HepG2 (cell line): ENCODE measurements at regions not wholly inside any gene's neighbourhood (a gene's known extent, or its start where the extent isn't known, plus 50 kb on each side); places are given as distances from the start of the nearest gene placed in this dataset.

ENCODE experiments used
- ASH2L ChIP-seq: fragments of 300-600, 200-600 bp; sonication (generic); IDR thresholded peaks from 2 replicates; pipeline ENCODE4 v1.7.0; 2017; ENCODE audit warnings: low read depth, mild to moderate bottlenecking, moderate library complexity, mixed read lengths, low read length; ENCODE audit not compliant: insufficient read length
- DPF2 ChIP-seq: sonication (generic); formaldehyde crosslinking; IDR thresholded peaks from 2 replicates; pipeline ENCODE4 v1.4.0; 2020; ENCODE audit warnings: mild to moderate bottlenecking, low read depth, missing genetic modification reagents, borderline replicate concordance
- EP300 ChIP-seq, 3 experiments: sonication (generic) in 1 of 3; formaldehyde crosslinking in 1 of 3; IDR thresholded peaks; 2 replicates each; pipeline versions ENCODE4 v1.5.1 to v1.6.1; 2011 to 2020; ENCODE audit warnings: low read depth in 2 of 3, low read length in 2 of 3, borderline replicate concordance in 1 of 3, improper control_type of control experiment in 1 of 3, mild to moderate bottlenecking in 1 of 3, missing genetic modification reagents in 1 of 3, moderate library complexity in 1 of 3
- LBX2 ChIP-seq: sonication (generic); formaldehyde crosslinking; IDR thresholded peaks from 2 replicates; pipeline ENCODE4 v1.5.0; 2020; ENCODE audit warnings: missing genetic modification reagents, mild to moderate bottlenecking, borderline replicate concordance
- MLXIP ChIP-seq: sonication (generic); formaldehyde crosslinking; IDR thresholded peaks from 2 replicates; pipeline ENCODE4 v1.9.0; 2021; ENCODE audit warnings: missing genetic modification reagents, borderline replicate concordance
- MZF1 ChIP-seq: sonication (generic); formaldehyde crosslinking; IDR thresholded peaks from 2 replicates; pipeline ENCODE4 v1.8.1; 2023; ENCODE audit warnings: mild to moderate bottlenecking, missing genetic modification reagents, borderline replicate concordance
- NFATC3 ChIP-seq: sonication (generic); formaldehyde crosslinking; IDR thresholded peaks from 2 replicates; pipeline ENCODE4 v1.5.1; 2020; ENCODE audit warnings: mild to moderate bottlenecking, missing genetic modification reagents
- POLR2AphosphoS2 ChIP-seq: IDR thresholded peaks from 2 replicates; pipeline ENCODE4 v1.6.1; 2011; ENCODE audit warnings: low read depth, low read length, improper control_type of control experiment
- REXO4 ChIP-seq: sonication (generic); formaldehyde crosslinking; IDR thresholded peaks from 2 replicates; pipeline ENCODE4 v1.8.0; 2022; ENCODE audit warnings: missing genetic modification reagents, mild to moderate bottlenecking, borderline replicate concordance
- RXRA ChIP-seq: sonication (generic); formaldehyde crosslinking; IDR thresholded peaks from 2 replicates; pipeline ENCODE4 v1.5.1; 2020; ENCODE audit warnings: missing genetic modification reagents
- SAP130 ChIP-seq: IDR thresholded peaks from 2 replicates; pipeline ENCODE4 v1.6.1; 2016; ENCODE audit warnings: low read depth
- SKIL ChIP-seq: sonication (generic); formaldehyde crosslinking; IDR thresholded peaks from 2 replicates; pipeline ENCODE4 v1.8.0; 2022; ENCODE audit warnings: missing genetic modification reagents, mild to moderate bottlenecking, moderate library complexity, borderline replicate concordance
- SNAI1 ChIP-seq: sonication (generic); formaldehyde crosslinking; IDR thresholded peaks from 2 replicates; pipeline ENCODE4 v1.5.0; 2020; ENCODE audit warnings: mild to moderate bottlenecking, missing genetic modification reagents, borderline replicate concordance
- ZBTB34 ChIP-seq: sonication (generic); formaldehyde crosslinking; IDR thresholded peaks from 2 replicates; pipeline ENCODE4 v1.8.0; 2022; ENCODE audit warnings: mild to moderate bottlenecking, missing genetic modification reagents
- ZNF20 ChIP-seq: sonication (generic); formaldehyde crosslinking; IDR thresholded peaks from 2 replicates; pipeline ENCODE4 v1.4.0; 2020; ENCODE audit warnings: mild to moderate bottlenecking, moderate library complexity, missing genetic modification reagents
- ZNF234 ChIP-seq: sonication (generic); formaldehyde crosslinking; conservative IDR thresholded peaks from 2 replicates; pipeline ENCODE4 v1.5.1; 2020; ENCODE audit warnings: mild to moderate bottlenecking, missing genetic modification reagents
- ZNF343 ChIP-seq: sonication (generic); formaldehyde crosslinking; IDR thresholded peaks from 2 replicates; pipeline ENCODE4 v1.4.0; 2020; ENCODE audit warnings: mild to moderate bottlenecking, missing genetic modification reagents
- ZNF484 ChIP-seq: sonication (generic); formaldehyde crosslinking; IDR thresholded peaks from 2 replicates; pipeline ENCODE4 v1.5.1; 2020; ENCODE audit warnings: mild to moderate bottlenecking, low read depth, missing genetic modification reagents, borderline replicate concordance
- ZNF770 ChIP-seq: sonication (generic); formaldehyde crosslinking; IDR thresholded peaks from 2 replicates; pipeline ENCODE4 v1.5.0; 2020; ENCODE audit warnings: mild to moderate bottlenecking, missing genetic modification reagents
- ZSCAN20 ChIP-seq: sonication (generic); formaldehyde crosslinking; IDR thresholded peaks from 2 replicates; pipeline ENCODE4 v1.4.0; 2020; ENCODE audit warnings: missing genetic modification reagents, mild to moderate bottlenecking, borderline replicate concordance

- TF ChIP-seq ZBTB34 (CRISPR knock-in tag) (no peak), ZNF20 (CRISPR knock-in tag) (no peak), ZNF484 (no peak), SAP130 (CRISPR knock-in tag) (peak; percentile 37), LBX2 (CRISPR knock-in tag) (no peak), EP300 (IDR thresholded peaks at IDR 0.05; ENCODE audit: low read depth in 2 of 2, low read length in 2 of 2) (no peak), EP300 (CRISPR knock-in tag; IDR thresholded peaks at IDR 0.05; ENCODE audit: borderline replicate concordance) (no peak), NFATC3 (CRISPR knock-in tag) (no peak), MLXIP (CRISPR knock-in tag) (no peak), ZNF343 (CRISPR knock-in tag) (no peak), SKIL (CRISPR knock-in tag) (no peak), DPF2 (CRISPR knock-in tag) (no peak), POLR2AphosphoS2 (no peak), RXRA (CRISPR knock-in tag) (no peak), ZNF770 (no peak), REXO4 (no peak), ZSCAN20 (CRISPR knock-in tag) (no peak), SNAI1 (no peak), MZF1 (CRISPR knock-in tag) (no peak), ASH2L (no peak), ZNF234 (CRISPR knock-in tag) (no peak)
Measured at GRCh38 chrX:39907964-39908661, 189.6 kb downstream of the BCOR start (continued).
